ENCODE measurements at regions not wholly inside any gene's neighbourhood (a gene's known extent, or its start where the extent isn't known, plus 50 kb on each side); places are given as distances from the start of the nearest gene placed in this dataset.

GRCh38 chrX:93322110-93322509 lies 351.3 kb downstream of the NAP1L3 start:
- TF ChIP-seq CTCF (IDR thresholded peaks at IDR 0.05 in 4 of 5, conservative IDR thresholded peaks at IDR 0.05 in 1 of 5) (no peak), POLR2A (IDR thresholded peaks at IDR 0.05) (no peak)

Data from gastrocnemius medialis (tissue), 4 donors.